ENCODE measurements at regions not wholly inside any gene's neighbourhood (a gene's known extent, or its start where the extent isn't known, plus 50 kb on each side); places are given as distances from the start of the nearest gene placed in this dataset.
"Not testable (repeated sequence)": the region's sequence is repeated elsewhere in the genome, so short reads cannot be mapped to it uniquely, and the experiment has no call there.

DNA sequence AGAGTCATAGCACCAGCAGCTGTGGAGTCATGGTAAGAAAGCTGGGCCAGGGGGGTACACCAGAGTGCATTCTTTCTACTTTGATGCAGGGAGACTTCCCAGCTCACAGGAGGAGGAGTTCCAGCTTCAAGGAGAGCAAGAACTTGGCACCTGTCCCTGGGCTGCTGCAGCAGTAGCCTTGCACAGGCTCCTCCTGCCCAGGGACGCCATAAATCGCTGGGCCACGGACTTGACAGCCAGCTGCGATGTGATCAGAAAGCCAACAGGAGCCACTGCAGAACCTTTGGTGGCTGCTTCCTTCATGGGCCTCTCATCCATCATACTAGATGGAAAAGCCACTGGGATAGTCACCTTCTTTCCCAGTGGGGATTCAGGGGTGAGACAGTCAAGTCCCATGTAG lies 234.7 kb downstream of the NMUR2 start:
- Histone ChIP-seq H3K4me3 (ENCODE audit: low read length) (no peak overlapping the region), H3K36me3 (ENCODE audit: control insufficient read depth, insufficient read depth, low read length) (no peaks in the 10 kb centered on the region), H3K27me3 (ENCODE audit: control insufficient read depth, insufficient read depth, low read length, poor library complexity, severe bottlenecking) (peaks cover 9% of the 10 kb centered on the region), H3K27ac (ENCODE audit: low read depth, low read length) (no peak overlapping the region), H3K9me3 (ENCODE audit: control insufficient read depth, low read length) (no peaks in the 10 kb centered on the region), H3K9ac (ENCODE audit: extremely low read depth, low read length, poor library complexity, severe bottlenecking) (no peak overlapping the region), H3K4me1 (ENCODE audit: control insufficient read depth, insufficient read depth, low read length) (no peaks in the 10 kb centered on the region)
- no peak for DNase-seq
- Mint-ChIP-seq H3K27ac (no peak overlapping the region), H3K36me3 (ENCODE audit: low read depth) (no peaks in the 10 kb centered on the region), H3K4me1 (peaks cover 6% of the 10 kb centered on the region), H3K9me3 (no peaks in the 10 kb centered on the region), H3K27me3 (ENCODE audit: insufficient read depth) (peaks cover 35% of the 10 kb centered on the region), H3K4me3 (no peak overlapping the region)
- WGBS, 2 experiments (ENCODE audit: insufficient coverage in 1 of 2, insufficient read length in 1 of 2) = 79% methylated on average over 4 of the region's 4 CpGs; no CpG with 5 or more reads in 1 of the 2 experiments
- TF ChIP-seq, protein P1, sequence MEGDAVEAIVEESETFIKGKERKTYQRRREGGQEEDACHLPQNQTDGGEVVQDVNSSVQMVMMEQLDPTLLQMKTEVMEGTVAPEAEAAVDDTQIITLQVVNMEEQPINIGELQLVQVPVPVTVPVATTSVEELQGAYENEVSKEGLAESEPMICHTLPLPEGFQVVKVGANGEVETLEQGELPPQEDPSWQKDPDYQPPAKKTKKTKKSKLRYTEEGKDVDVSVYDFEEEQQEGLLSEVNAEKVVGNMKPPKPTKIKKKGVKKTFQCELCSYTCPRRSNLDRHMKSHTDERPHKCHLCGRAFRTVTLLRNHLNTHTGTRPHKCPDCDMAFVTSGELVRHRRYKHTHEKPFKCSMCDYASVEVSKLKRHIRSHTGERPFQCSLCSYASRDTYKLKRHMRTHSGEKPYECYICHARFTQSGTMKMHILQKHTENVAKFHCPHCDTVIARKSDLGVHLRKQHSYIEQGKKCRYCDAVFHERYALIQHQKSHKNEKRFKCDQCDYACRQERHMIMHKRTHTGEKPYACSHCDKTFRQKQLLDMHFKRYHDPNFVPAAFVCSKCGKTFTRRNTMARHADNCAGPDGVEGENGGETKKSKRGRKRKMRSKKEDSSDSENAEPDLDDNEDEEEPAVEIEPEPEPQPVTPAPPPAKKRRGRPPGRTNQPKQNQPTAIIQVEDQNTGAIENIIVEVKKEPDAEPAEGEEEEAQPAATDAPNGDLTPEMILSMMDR (conservative IDR thresholded peaks at IDR 0.05) = no peak

DNA sequence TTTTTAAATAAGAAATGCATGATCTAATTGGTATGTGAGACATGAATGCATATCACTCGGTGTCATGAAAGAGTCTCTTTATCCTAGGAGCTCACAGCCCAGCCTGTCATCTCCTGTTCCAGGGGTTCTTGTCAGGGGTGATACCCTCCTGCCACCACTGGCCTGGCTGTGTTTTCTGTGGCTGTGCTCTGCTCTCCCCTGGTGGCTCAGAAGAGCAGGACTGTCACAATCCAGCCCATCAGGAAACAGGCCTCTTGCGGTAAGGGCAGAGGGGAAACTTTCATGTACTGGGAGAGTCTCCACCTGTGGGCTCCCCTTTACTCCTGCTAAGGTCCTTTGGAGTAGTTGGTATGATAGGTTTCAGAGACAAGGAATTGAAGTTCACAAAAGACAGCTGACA lies 240.2 kb upstream of the GLRA1 start:
- DNase-seq = peak; percentile 76
- no peak overlapping the region for H3K27ac ChIP-seq (ENCODE audit: low read depth, low read length)
- H3K9ac ChIP-seq (ENCODE audit: extremely low read depth, low read length, poor library complexity, severe bottlenecking) = no peak overlapping the region

DNA sequence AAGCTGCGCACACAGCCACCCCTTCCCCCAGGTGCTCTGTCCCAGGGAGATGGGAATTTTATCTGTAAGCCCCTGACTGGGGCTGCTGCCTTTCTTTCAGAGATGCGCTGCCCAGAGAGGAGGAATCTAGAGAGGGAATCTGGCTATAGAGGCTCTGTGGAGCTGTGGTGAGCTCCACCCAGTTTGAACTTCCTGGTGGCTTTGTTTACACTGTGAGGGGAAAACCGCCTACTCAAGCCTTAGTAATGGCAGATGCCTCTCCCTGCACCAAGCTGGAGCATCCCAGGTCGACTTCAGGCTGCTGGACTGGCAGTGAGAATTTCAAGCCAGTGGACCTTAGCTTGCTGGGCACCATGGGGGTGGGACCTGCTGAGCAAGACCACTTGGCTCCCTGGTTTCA lies 235.2 kb upstream of the GLRA1 start:
- not testable (repeated sequence) for H3K27ac Mint-ChIP-seq; H3K4me1 ChIP-seq (ENCODE audit: control insufficient read depth, insufficient read depth, low read length); DNase-seq; H3K4me3 ChIP-seq (ENCODE audit: low read length); H3K27ac ChIP-seq (ENCODE audit: low read depth, low read length); H3K36me3 Mint-ChIP-seq (ENCODE audit: low read depth); H3K4me1 Mint-ChIP-seq; H3K36me3 ChIP-seq (ENCODE audit: control insufficient read depth, insufficient read depth, low read length); H3K9me3 Mint-ChIP-seq; H3K9ac ChIP-seq (ENCODE audit: extremely low read depth, low read length, poor library complexity, severe bottlenecking); H3K4me3 Mint-ChIP-seq; H3K9me3 ChIP-seq (ENCODE audit: control insufficient read depth, low read length)
- peaks cover 54% of the 10 kb centered on the region for H3K27me3 Mint-ChIP-seq (ENCODE audit: insufficient read depth)
- 86 to 88% methylated on average over 3 to 4 of the region's 4 CpGs for WGBS, 2 experiments (ENCODE audit: insufficient coverage in 1 of 2, insufficient read length in 1 of 2)
- H3K27me3 ChIP-seq (ENCODE audit: control insufficient read depth, insufficient read depth, low read length, poor library complexity, severe bottlenecking) = peaks cover 17% of the 10 kb centered on the region

More for the DNA sequence above, 240.2 kb upstream of the GLRA1 start:
- Mint-ChIP-seq H3K27ac (no peak overlapping the region), H3K4me1 (peaks cover 12% of the 10 kb centered on the region), H3K36me3 (ENCODE audit: low read depth) (no peaks in the 10 kb centered on the region), H3K27me3 (ENCODE audit: insufficient read depth) (peaks cover 38% of the 10 kb centered on the region), H3K9me3 (no peaks in the 10 kb centered on the region), H3K4me3 (no peak overlapping the region)
- H3K4me3 ChIP-seq (ENCODE audit: low read length) = no peak overlapping the region
- H3K36me3 ChIP-seq (ENCODE audit: control insufficient read depth, insufficient read depth, low read length) = no peaks in the 10 kb centered on the region
- peaks cover 7% of the 10 kb centered on the region for H3K4me1 ChIP-seq (ENCODE audit: control insufficient read depth, insufficient read depth, low read length)
- TF ChIP-seq, protein P1 (conservative IDR thresholded peaks at IDR 0.05) = peak; percentile 77
- H3K9me3 ChIP-seq (ENCODE audit: control insufficient read depth, low read length) = no peaks in the 10 kb centered on the region
- peaks cover 22% of the 10 kb centered on the region for H3K27me3 ChIP-seq (ENCODE audit: control insufficient read depth, insufficient read depth, low read length, poor library complexity, severe bottlenecking)
- WGBS, 2 experiments (ENCODE audit: insufficient coverage in 1 of 2, insufficient read length in 1 of 2) = 82% methylated on average over 2 of the region's 2 CpGs

DNA sequence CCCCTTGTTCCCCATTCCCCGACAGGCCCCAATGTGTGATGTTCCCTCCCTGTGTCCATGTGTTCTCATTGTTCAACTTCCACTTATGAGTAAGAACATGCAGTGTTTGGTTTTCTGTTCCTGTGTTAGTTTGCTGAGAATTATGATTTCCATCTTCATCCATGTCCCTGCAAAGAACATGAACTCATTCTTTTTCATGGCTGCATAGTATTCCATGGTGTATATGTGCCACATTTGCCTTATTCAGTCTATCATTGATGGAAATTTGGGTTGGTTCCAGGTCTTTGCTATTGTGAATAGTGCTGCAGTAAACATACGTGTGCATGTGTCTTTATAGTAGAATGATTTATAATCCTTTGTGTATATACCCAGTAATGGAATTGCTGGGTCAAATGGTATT lies 229.8 kb upstream of the GLRA1 start:
- not testable (repeated sequence) for H3K4me3 Mint-ChIP-seq; H3K36me3 Mint-ChIP-seq (ENCODE audit: low read depth); DNase-seq; H3K27ac ChIP-seq (ENCODE audit: low read depth, low read length); H3K4me1 Mint-ChIP-seq; H3K36me3 ChIP-seq (ENCODE audit: control insufficient read depth, insufficient read depth, low read length); H3K9ac ChIP-seq (ENCODE audit: extremely low read depth, low read length, poor library complexity, severe bottlenecking); H3K9me3 ChIP-seq (ENCODE audit: control insufficient read depth, low read length); H3K4me1 ChIP-seq (ENCODE audit: control insufficient read depth, insufficient read depth, low read length); H3K27ac Mint-ChIP-seq; H3K9me3 Mint-ChIP-seq; H3K4me3 ChIP-seq (ENCODE audit: low read length); H3K27me3 ChIP-seq (ENCODE audit: control insufficient read depth, insufficient read depth, low read length, poor library complexity, severe bottlenecking)
- 88% methylated on average over 2 of the region's 2 CpGs for WGBS, 2 experiments (ENCODE audit: insufficient coverage in 1 of 2, insufficient read length in 1 of 2)
- H3K27me3 Mint-ChIP-seq (ENCODE audit: insufficient read depth) = peaks cover 27% of the 10 kb centered on the region

All from endodermal cell (in vitro differentiated cells).